Skeletal muscle tissue (tissue), 3 donors: ENCODE measurements at regions not wholly inside any gene's neighbourhood (a gene's known extent, or its start where the extent isn't known, plus 50 kb on each side); places are given as distances from the start of the nearest gene placed in this dataset.
A peak's percentile ranks its signal among the peaks of the same experiment; 100 is the strongest.

Experiments used
- H3K27ac ChIP-seq: one replicate; pipeline ENCODE4 v1.7.0; 2013; ENCODE audit warnings: mild to moderate bottlenecking, low read depth, low read length, inconsistent platforms
- H3K27me3 ChIP-seq, 3 donors: one replicate each; pipeline ENCODE4 v1.7.0; 2013; ENCODE audit warnings: low read length in 3 of 3; ENCODE audit not compliant: control insufficient read depth in 3 of 3, insufficient read depth in 3 of 3
- H3K36me3 ChIP-seq, 3 donors: one replicate each; pipeline ENCODE4 v1.7.0; 2013; ENCODE audit warnings: low read length in 3 of 3; ENCODE audit not compliant: control insufficient read depth in 3 of 3, insufficient read depth in 3 of 3
- H3K4me1 ChIP-seq, 3 donors: one replicate each; pipeline ENCODE4 v1.7.0; 2013; ENCODE audit warnings: low read length in 3 of 3, mild to moderate bottlenecking in 3 of 3; ENCODE audit not compliant: control insufficient read depth in 3 of 3, insufficient read depth in 3 of 3
- H3K4me3 ChIP-seq, 3 donors: one replicate each; pipeline ENCODE4 v1.7.0; 2013; ENCODE audit warnings: low read length in 3 of 3
- H3K9ac ChIP-seq, 3 donors: one replicate each; pipeline ENCODE4 v1.7.0; 2013; ENCODE audit warnings: low read length in 3 of 3, mild to moderate bottlenecking in 3 of 3, moderate library complexity in 2 of 3, low read depth in 1 of 3
- H3K9me3 ChIP-seq, 3 donors: one replicate each; pipeline ENCODE4 v1.7.0; 2013; ENCODE audit warnings: low read length in 3 of 3; ENCODE audit not compliant: control insufficient read depth in 3 of 3
- donor health status: Osteomylitis.

GRCh38 chr2:236973343-236973980, 112.2 kb upstream of the COPS8 start:
- Histone ChIP-seq H3K27ac (peak overlapping the region; percentile 71), H3K27me3 (peaks cover 6 to 11% (median 9%) of the 10 kb centered on the region in 3 donors), H3K9ac (no peak overlapping the region), H3K4me3 (no peak overlapping the region), H3K4me1 (peaks cover 9 to 13% (median 10%) of the 10 kb centered on the region in 3 donors), H3K9me3 (no peaks in the 10 kb centered on the region), H3K36me3 (no peaks in the 10 kb centered on the region)

GRCh38 chr2:236974148-236974547, 111.5 kb upstream of the COPS8 start:
- no peak overlapping the region for H3K4me3 ChIP-seq
- peaks cover 9 to 11% (median 10%) of the 10 kb centered on the region in 3 donors for H3K4me1 ChIP-seq
- H3K27me3 ChIP-seq = peaks cover 6 to 11% (median 9%) of the 10 kb centered on the region in 3 donors
- H3K9ac ChIP-seq = no peak overlapping the region
- peak overlapping the region; percentile 71 for H3K27ac ChIP-seq
- H3K9me3 ChIP-seq = no peaks in the 10 kb centered on the region
- no peaks in the 10 kb centered on the region for H3K36me3 ChIP-seq

GRCh38 chr2:236974752-236975151, 110.9 kb upstream of the COPS8 start:
- Histone ChIP-seq H3K9ac (no peak overlapping the region), H3K9me3 (no peaks in the 10 kb centered on the region), H3K4me3 (no peak overlapping the region), H3K27me3 (peaks cover 6 to 11% (median 9%) of the 10 kb centered on the region in 3 donors), H3K27ac (no peak overlapping the region), H3K4me1 (peaks cover 8 to 9% (median 9%) of the 10 kb centered on the region in 3 donors), H3K36me3 (no peaks in the 10 kb centered on the region)

GRCh38 chr2:236975766-236976165, 109.9 kb upstream of the COPS8 start:
- H3K4me3 ChIP-seq = no peak overlapping the region
- no peak overlapping the region for H3K9ac ChIP-seq
- no peaks in the 10 kb centered on the region for H3K36me3 ChIP-seq
- peaks cover 6 to 11% (median 9%) of the 10 kb centered on the region in 3 donors for H3K27me3 ChIP-seq
- peaks cover 8 to 9% (median 9%) of the 10 kb centered on the region in 3 donors for H3K4me1 ChIP-seq
- H3K27ac ChIP-seq = no peak overlapping the region
- no peaks in the 10 kb centered on the region for H3K9me3 ChIP-seq

GRCh38 chr2:236976266-236977062, 109.2 kb upstream of the COPS8 start:
- Histone ChIP-seq H3K36me3 (no peaks in the 10 kb centered on the region), H3K27ac (peak overlapping the region; percentile 61), H3K27me3 (peaks cover 6 to 9% (median 9%) of the 10 kb centered on the region in 3 donors), H3K9ac (no peak overlapping the region), H3K4me3 (no peak overlapping the region), H3K4me1 (peaks cover 8 to 9% (median 9%) of the 10 kb centered on the region in 3 donors), H3K9me3 (no peaks in the 10 kb centered on the region)

GRCh38 chr2:236977063-236977851, 108.4 kb upstream of the COPS8 start:
- Histone ChIP-seq H3K36me3 (no peaks in the 10 kb centered on the region), H3K9ac (no peak overlapping the region), H3K27me3 (peaks cover 3 to 4% (median 4%) of the 10 kb centered on the region in 3 donors), H3K27ac (peak overlapping the region; percentile 61), H3K9me3 (no peaks in the 10 kb centered on the region), H3K4me3 (no peak overlapping the region), H3K4me1 (peaks cover 3 to 9% (median 8%) of the 10 kb centered on the region in 3 donors)

GRCh38 chr2:236977852-236978398, 107.8 kb upstream of the COPS8 start:
- H3K27me3 ChIP-seq = peaks cover 0 to 2% (median 0%) of the 10 kb centered on the region in 3 donors
- H3K4me1 ChIP-seq = peaks cover 3 to 5% (median 3%) of the 10 kb centered on the region in 3 donors
- no peak overlapping the region for H3K4me3 ChIP-seq
- H3K9me3 ChIP-seq = peaks cover 0 to 5% (median 0%) of the 10 kb centered on the region in 3 donors
- H3K36me3 ChIP-seq = no peaks in the 10 kb centered on the region
- H3K27ac ChIP-seq = no peak overlapping the region
- H3K9ac ChIP-seq = no peak overlapping the region

GRCh38 chr2:236979664-236980063, 106.0 kb upstream of the COPS8 start:
- no peak overlapping the region for H3K9ac ChIP-seq
- peaks cover 0 to 9% (median 2%) of the 10 kb centered on the region in 3 donors for H3K9me3 ChIP-seq
- H3K27ac ChIP-seq = no peak overlapping the region
- no peaks in the 10 kb centered on the region for H3K36me3 ChIP-seq
- H3K4me3 ChIP-seq = no peak overlapping the region
- H3K27me3 ChIP-seq = peaks cover 0 to 2% (median 0%) of the 10 kb centered on the region in 3 donors
- H3K4me1 ChIP-seq = peaks cover 0 to 2% (median 0%) of the 10 kb centered on the region in 3 donors

GRCh38 chr2:236980961-236981360, 104.7 kb upstream of the COPS8 start:
- H3K4me3 ChIP-seq = no peak overlapping the region
- H3K36me3 ChIP-seq = no peaks in the 10 kb centered on the region
- no peak overlapping the region for H3K27ac ChIP-seq
- peaks cover 0 to 9% (median 2%) of the 10 kb centered on the region in 3 donors for H3K9me3 ChIP-seq
- H3K9ac ChIP-seq = no peak overlapping the region
- peaks cover 0 to 2% (median 0%) of the 10 kb centered on the region in 3 donors for H3K4me1 ChIP-seq
- H3K27me3 ChIP-seq = peaks cover 0 to 2% (median 0%) of the 10 kb centered on the region in 3 donors
